Osteocyte (in vitro differentiated cells): ENCODE measurements at regions not wholly inside any gene's neighbourhood (a gene's known extent, or its start where the extent isn't known, plus 50 kb on each side); places are given as distances from the start of the nearest gene placed in this dataset.

Source experiments
- DNase-seq: peaks from one replicate; pipeline ENCODE4 v3.0.0; 2021; ENCODE audit warnings: mixed read lengths; ENCODE audit not compliant: unreplicated experiment; ENCODE audit errors: extremely low spot score
- H3K27ac Mint-ChIP-seq: one replicate; pipeline ENCODE4 v1.8.0; 2021; ENCODE audit warnings: mild to moderate bottlenecking, mixed read lengths; ENCODE audit not compliant: unreplicated experiment
- H3K27me3 Mint-ChIP-seq: one replicate; pipeline ENCODE4 v1.8.0; 2021; ENCODE audit warnings: mixed read lengths; ENCODE audit not compliant: unreplicated experiment
- H3K36me3 Mint-ChIP-seq: one replicate; pipeline ENCODE4 v1.8.0; 2021; ENCODE audit warnings: mixed read lengths; ENCODE audit not compliant: unreplicated experiment
- H3K4me1 Mint-ChIP-seq: one replicate; pipeline ENCODE4 v1.8.0; 2021; ENCODE audit warnings: mixed read lengths; ENCODE audit not compliant: unreplicated experiment
- H3K4me3 Mint-ChIP-seq: one replicate; pipeline ENCODE4 v1.8.0; 2021; ENCODE audit warnings: mild to moderate bottlenecking, moderate library complexity, mixed read lengths; ENCODE audit not compliant: unreplicated experiment
- H3K9me3 Mint-ChIP-seq: one replicate; pipeline ENCODE4 v1.8.0; 2021; ENCODE audit warnings: mixed read lengths; ENCODE audit not compliant: unreplicated experiment
- TF ChIP-seq, protein P1 (sequence below): fragments of 200-600 bp; sonication (generic); IDR thresholded peaks from 2 replicates; pipeline ENCODE4 v1.5.0; 2021; ENCODE audit warnings: antibody characterized with exemption, mild to moderate bottlenecking, moderate library complexity

- TF ChIP-seq, protein P1, sequence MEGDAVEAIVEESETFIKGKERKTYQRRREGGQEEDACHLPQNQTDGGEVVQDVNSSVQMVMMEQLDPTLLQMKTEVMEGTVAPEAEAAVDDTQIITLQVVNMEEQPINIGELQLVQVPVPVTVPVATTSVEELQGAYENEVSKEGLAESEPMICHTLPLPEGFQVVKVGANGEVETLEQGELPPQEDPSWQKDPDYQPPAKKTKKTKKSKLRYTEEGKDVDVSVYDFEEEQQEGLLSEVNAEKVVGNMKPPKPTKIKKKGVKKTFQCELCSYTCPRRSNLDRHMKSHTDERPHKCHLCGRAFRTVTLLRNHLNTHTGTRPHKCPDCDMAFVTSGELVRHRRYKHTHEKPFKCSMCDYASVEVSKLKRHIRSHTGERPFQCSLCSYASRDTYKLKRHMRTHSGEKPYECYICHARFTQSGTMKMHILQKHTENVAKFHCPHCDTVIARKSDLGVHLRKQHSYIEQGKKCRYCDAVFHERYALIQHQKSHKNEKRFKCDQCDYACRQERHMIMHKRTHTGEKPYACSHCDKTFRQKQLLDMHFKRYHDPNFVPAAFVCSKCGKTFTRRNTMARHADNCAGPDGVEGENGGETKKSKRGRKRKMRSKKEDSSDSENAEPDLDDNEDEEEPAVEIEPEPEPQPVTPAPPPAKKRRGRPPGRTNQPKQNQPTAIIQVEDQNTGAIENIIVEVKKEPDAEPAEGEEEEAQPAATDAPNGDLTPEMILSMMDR, result no peak
Observed at GRCh38 chr2:216257089-216257488, 115.2 kb downstream of the MARCHF4 start.

More at GRCh38 chr2:216257089-216257488, 115.2 kb downstream of the MARCHF4 start:
- no peak overlapping the region for H3K27ac Mint-ChIP-seq
- H3K27me3 Mint-ChIP-seq, result no peaks in the 10 kb centered on the region
- no peak overlapping the region for H3K4me3 Mint-ChIP-seq
- H3K9me3 Mint-ChIP-seq, result no peaks in the 10 kb centered on the region
- no peaks in the 10 kb centered on the region for H3K36me3 Mint-ChIP-seq
- DNase-seq, result no peak
- H3K4me1 Mint-ChIP-seq, result no peaks in the 10 kb centered on the region
